ENCODE measurements at regions not wholly inside any gene's neighbourhood (a gene's known extent, or its start where the extent isn't known, plus 50 kb on each side); places are given as distances from the start of the nearest gene placed in this dataset.
"Not testable (repeated sequence)": the region's sequence is repeated elsewhere in the genome, so short reads cannot be mapped to it uniquely, and the experiment has no call there.

- Mint-ChIP-seq H3K27me3 (no peaks in the 10 kb centered on the region), H3K27ac (no peak overlapping the region), H3K4me1 (ENCODE audit: low read depth in 2 of 2) (peaks cover 0 to 1% of the 10 kb centered on the region in 2 donors), H3K9me3 (no peaks in the 10 kb centered on the region), H3K36me3 (ENCODE audit: insufficient read depth) (no peaks in the 10 kb centered on the region), H3K4me3 (no peak overlapping the region)
- DNase-seq = no peak
- ATAC-seq (replicated peaks) = no peak
These were observed 73.4 kb downstream of the FGD2 start for GRCh38 chr6:37078814-37079213.

GRCh38 chr6:37081042-37081607 is 75.7 kb downstream of the FGD2 start:
- ATAC-seq (replicated peaks) (no peak), DNase-seq (no peak)
- no peaks in the 10 kb centered on the region for H3K27me3 Mint-ChIP-seq
- H3K4me3 Mint-ChIP-seq = no peak overlapping the region
- no peaks in the 10 kb centered on the region for H3K9me3 Mint-ChIP-seq
- H3K36me3 Mint-ChIP-seq (ENCODE audit: insufficient read depth) = peaks cover 3% of the 10 kb centered on the region
- peaks cover 0 to 1% of the 10 kb centered on the region in 2 donors for H3K4me1 Mint-ChIP-seq (ENCODE audit: low read depth in 2 of 2)
- H3K27ac Mint-ChIP-seq = peak overlapping the region in 1 of 2 donors; percentile 16

- Mint-ChIP-seq H3K36me3 (ENCODE audit: insufficient read depth) (peaks cover 3% of the 10 kb centered on the region), H3K27me3 (no peaks in the 10 kb centered on the region), H3K9me3 (no peaks in the 10 kb centered on the region), H3K4me3 (no peak overlapping the region), H3K4me1 (ENCODE audit: low read depth in 2 of 2) (peaks cover 0 to 1% of the 10 kb centered on the region in 2 donors), H3K27ac (no peak overlapping the region)
- ATAC-seq (replicated peaks) (no peak), DNase-seq (no peak)
These were observed 77.1 kb downstream of the FGD2 start for GRCh38 chr6:37082390-37083130.

GRCh38 chr6:37083243-37084138 is 78.0 kb downstream of the FGD2 start:
- Mint-ChIP-seq H3K36me3 (ENCODE audit: insufficient read depth) (peaks cover 3% of the 10 kb centered on the region), H3K4me1 (ENCODE audit: low read depth in 2 of 2) (peaks cover 0 to 1% of the 10 kb centered on the region in 2 donors), H3K4me3 (no peak overlapping the region), H3K9me3 (no peaks in the 10 kb centered on the region), H3K27ac (peak overlapping the region in 1 of 2 donors; percentile 77), H3K27me3 (no peaks in the 10 kb centered on the region)
- ATAC-seq (replicated peaks) = no peak
- DNase-seq = no peak

GRCh38 chr6:37084665-37085064 is 79.2 kb downstream of the FGD2 start:
- H3K4me1 Mint-ChIP-seq (ENCODE audit: low read depth in 2 of 2); H3K27me3 Mint-ChIP-seq; H3K4me3 Mint-ChIP-seq; DNase-seq; H3K9me3 Mint-ChIP-seq; H3K27ac Mint-ChIP-seq; ATAC-seq (replicated peaks); H3K36me3 Mint-ChIP-seq (ENCODE audit: insufficient read depth): not testable (repeated sequence)

GRCh38 chr6:37085198-37085597 is 79.7 kb downstream of the FGD2 start:
- Mint-ChIP-seq H3K4me1 (ENCODE audit: low read depth in 2 of 2) (peaks cover 0 to 1% of the 10 kb centered on the region in 2 donors), H3K27ac (peak overlapping the region in 1 of 2 donors; percentile 17)

GRCh38 chr6:37088897-37089296 is 81.1 kb upstream of the PIM1 start:
- no peaks in the 10 kb centered on the region for H3K4me1 Mint-ChIP-seq (ENCODE audit: low read depth in 2 of 2)
- H3K27ac Mint-ChIP-seq = no peak overlapping the region
- ATAC-seq (replicated peaks) (no peak), DNase-seq (no peak)
- no peaks in the 10 kb centered on the region for H3K9me3 Mint-ChIP-seq
- H3K36me3 Mint-ChIP-seq (ENCODE audit: insufficient read depth) = peaks cover 3% of the 10 kb centered on the region
- H3K4me3 Mint-ChIP-seq = no peak overlapping the region
- H3K27me3 Mint-ChIP-seq = no peaks in the 10 kb centered on the region

More at GRCh38 chr6:37085198-37085597, 79.7 kb downstream of the FGD2 start:
- no peaks in the 10 kb centered on the region for H3K27me3 Mint-ChIP-seq
- H3K4me3 Mint-ChIP-seq = no peak overlapping the region
- no peak for DNase-seq
- H3K9me3 Mint-ChIP-seq = no peaks in the 10 kb centered on the region
- no peak for ATAC-seq (replicated peaks)
- peaks cover 3% of the 10 kb centered on the region for H3K36me3 Mint-ChIP-seq (ENCODE audit: insufficient read depth)

- DNase-seq = no peak
- Mint-ChIP-seq H3K4me1 (ENCODE audit: low read depth in 2 of 2) (no peaks in the 10 kb centered on the region), H3K27ac (no peak overlapping the region), H3K27me3 (no peaks in the 10 kb centered on the region), H3K36me3 (ENCODE audit: insufficient read depth) (peaks cover 3% of the 10 kb centered on the region), H3K4me3 (no peak overlapping the region), H3K9me3 (no peaks in the 10 kb centered on the region)
- ATAC-seq (replicated peaks) = no peak
These were observed 80.2 kb upstream of the PIM1 start for GRCh38 chr6:37089783-37090182.

- not testable (repeated sequence) for H3K36me3 Mint-ChIP-seq (ENCODE audit: insufficient read depth); H3K4me3 Mint-ChIP-seq; H3K27me3 Mint-ChIP-seq; ATAC-seq (replicated peaks); H3K27ac Mint-ChIP-seq; H3K9me3 Mint-ChIP-seq; DNase-seq; H3K4me1 Mint-ChIP-seq (ENCODE audit: low read depth in 2 of 2)
These were observed 78.8 kb upstream of the PIM1 start for GRCh38 chr6:37091104-37091503.

GRCh38 chr6:37091586-37091985 is 78.4 kb upstream of the PIM1 start:
- not testable (repeated sequence) for DNase-seq; H3K36me3 Mint-ChIP-seq (ENCODE audit: insufficient read depth); H3K4me1 Mint-ChIP-seq (ENCODE audit: low read depth in 2 of 2); ATAC-seq (replicated peaks); H3K27me3 Mint-ChIP-seq; H3K9me3 Mint-ChIP-seq; H3K4me3 Mint-ChIP-seq; H3K27ac Mint-ChIP-seq

GRCh38 chr6:37092923-37093727 is 76.8 kb upstream of the PIM1 start:
- DNase-seq (no peak), ATAC-seq (replicated peaks) (no peak)
- no peaks in the 10 kb centered on the region for H3K4me1 Mint-ChIP-seq (ENCODE audit: low read depth in 2 of 2)
- no peaks in the 10 kb centered on the region for H3K27me3 Mint-ChIP-seq
- no peaks in the 10 kb centered on the region for H3K36me3 Mint-ChIP-seq (ENCODE audit: insufficient read depth)
- no peak overlapping the region for H3K4me3 Mint-ChIP-seq
- H3K9me3 Mint-ChIP-seq = no peaks in the 10 kb centered on the region
- peak overlapping the region in 1 of 2 donors; percentile 56 for H3K27ac Mint-ChIP-seq

- Mint-ChIP-seq H3K4me1 (ENCODE audit: low read depth in 2 of 2) (no peaks in the 10 kb centered on the region), H3K4me3 (no peak overlapping the region), H3K27ac (peak overlapping the region in 1 of 2 donors; percentile 56), H3K27me3 (no peaks in the 10 kb centered on the region), H3K9me3 (no peaks in the 10 kb centered on the region), H3K36me3 (ENCODE audit: insufficient read depth) (no peaks in the 10 kb centered on the region)
- DNase-seq = no peak
- ATAC-seq (replicated peaks) = no peak
These were observed 76.3 kb upstream of the PIM1 start for GRCh38 chr6:37093728-37094069.

- Mint-ChIP-seq H3K4me3 (no peak overlapping the region), H3K27ac (peak overlapping the region in 1 of 2 donors; percentile 55), H3K27me3 (no peaks in the 10 kb centered on the region), H3K36me3 (ENCODE audit: insufficient read depth) (peaks cover 3% of the 10 kb centered on the region), H3K9me3 (no peaks in the 10 kb centered on the region), H3K4me1 (ENCODE audit: low read depth in 2 of 2) (peaks cover 0 to 1% of the 10 kb centered on the region in 2 donors)
- ATAC-seq (replicated peaks) (no peak), DNase-seq (no peak)
These were observed 74.0 kb upstream of the PIM1 start for GRCh38 chr6:37095997-37096396.

Data from effector memory CD8-positive, alpha-beta T cell (primary cell).